Retinal pigment epithelial cell (primary cell): ENCODE measurements at regions not wholly inside any gene's neighbourhood (a gene's known extent, or its start where the extent isn't known, plus 50 kb on each side); places are given as distances from the start of the nearest gene placed in this dataset.

Source experiments
- DNase-seq: peaks from one replicate; pipeline ENCODE4 v3.0.0-alpha.2; 2010; ENCODE audit warnings: low read depth
- H3K4me3 ChIP-seq: 2 replicates; pipeline ENCODE4 v1.5.1; 2011; ENCODE audit warnings: mild to moderate bottlenecking, low read length, control low read depth, moderate library complexity
- CTCF ChIP-seq: conservative IDR thresholded peaks from 2 replicates; pipeline ENCODE4 v1.5.1; 2011; ENCODE audit warnings: low read depth, low read length, control low read depth, inconsistent platforms

GRCh38 chr13:109344552-109345157 is 441.7 kb downstream of the IRS2 start:
- H3K4me3 ChIP-seq: no peak overlapping the region
- no peak for DNase-seq
- TF ChIP-seq CTCF: no peak

- peak; percentile 80 for DNase-seq
- no peak for TF ChIP-seq CTCF
- H3K4me3 ChIP-seq: no peak overlapping the region
Measured at GRCh38 chr13:109336730-109337129, 449.7 kb downstream of the IRS2 start.

- TF ChIP-seq CTCF: no peak
Measured at GRCh38 chr13:109333893-109334651, 452.3 kb downstream of the IRS2 start.

GRCh38 chr13:109332506-109333499 is 453.6 kb downstream of the IRS2 start:
- DNase-seq: no peak
- no peak for TF ChIP-seq CTCF
- H3K4me3 ChIP-seq: no peak overlapping the region

More at GRCh38 chr13:109333893-109334651, 452.3 kb downstream of the IRS2 start:
- H3K4me3 ChIP-seq: no peak overlapping the region
- no peak for DNase-seq

GRCh38 chr13:109331898-109332297 is 454.5 kb downstream of the IRS2 start:
- no peak for TF ChIP-seq CTCF
- no peak for DNase-seq
- no peak overlapping the region for H3K4me3 ChIP-seq

- no peak for TF ChIP-seq CTCF
- no peak overlapping the region for H3K4me3 ChIP-seq
- DNase-seq: no peak
Measured at GRCh38 chr13:109331011-109331433, 455.4 kb downstream of the IRS2 start.
